SH-SY5Y (cell line): ENCODE measurements at regions not wholly inside any gene's neighbourhood (a gene's known extent, or its start where the extent isn't known, plus 50 kb on each side); places are given as distances from the start of the nearest gene placed in this dataset.

ENCODE experiments used
- GATA2 ChIP-seq: IDR thresholded peaks from 2 replicates; pipeline ENCODE4 v1.6.1; 2011; ENCODE audit warnings: mild to moderate bottlenecking, low read depth, low read length
- GATA3 ChIP-seq: IDR thresholded peaks from 2 replicates; pipeline ENCODE4 v1.6.1; 2011; ENCODE audit warnings: low read depth, mild to moderate bottlenecking, low read length, moderate library complexity

DNA sequence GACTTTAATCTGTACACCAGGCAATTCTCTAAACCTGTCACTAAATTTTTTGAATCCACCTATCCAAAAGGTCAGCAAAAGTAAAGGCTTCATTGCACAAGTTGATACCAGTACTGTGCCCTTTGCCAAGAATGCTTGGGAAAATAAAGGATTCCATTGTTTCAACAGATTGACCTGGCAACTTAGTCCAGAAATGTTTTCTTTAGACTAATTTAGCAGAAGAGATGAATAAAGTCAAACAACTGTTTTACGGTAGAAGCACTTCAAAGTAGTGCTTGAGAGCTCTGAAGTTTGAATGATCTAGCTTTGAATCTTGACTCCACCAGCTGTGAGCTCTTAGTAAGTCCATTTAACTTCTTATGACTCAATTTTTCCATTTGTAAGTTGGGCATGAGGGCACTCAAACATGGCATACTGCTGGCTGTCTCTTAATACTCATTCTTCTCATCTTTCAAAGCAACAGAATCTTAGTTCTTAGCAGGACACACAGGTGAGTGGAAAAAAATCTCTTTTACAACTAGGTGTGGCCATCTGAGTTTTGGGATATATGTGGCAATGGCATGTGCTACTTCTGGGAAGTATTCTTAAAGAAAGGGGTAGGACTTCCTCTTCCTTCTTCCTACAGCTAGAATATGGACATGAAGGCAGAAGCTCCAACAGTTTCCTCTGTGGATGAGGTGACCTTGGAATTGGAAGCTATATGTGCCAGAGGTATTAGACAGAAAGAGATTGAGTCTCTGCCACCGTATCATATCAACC lies 55.9 kb upstream of the LOC128125822 start:
- TF ChIP-seq GATA3 (no peak), GATA2 (no peak)
